ENCODE measurements at regions not wholly inside any gene's neighbourhood (a gene's known extent, or its start where the extent isn't known, plus 50 kb on each side); places are given as distances from the start of the nearest gene placed in this dataset.
"Not testable (repeated sequence)": the region's sequence is repeated elsewhere in the genome, so short reads cannot be mapped to it uniquely, and the experiment has no call there.

DNA sequence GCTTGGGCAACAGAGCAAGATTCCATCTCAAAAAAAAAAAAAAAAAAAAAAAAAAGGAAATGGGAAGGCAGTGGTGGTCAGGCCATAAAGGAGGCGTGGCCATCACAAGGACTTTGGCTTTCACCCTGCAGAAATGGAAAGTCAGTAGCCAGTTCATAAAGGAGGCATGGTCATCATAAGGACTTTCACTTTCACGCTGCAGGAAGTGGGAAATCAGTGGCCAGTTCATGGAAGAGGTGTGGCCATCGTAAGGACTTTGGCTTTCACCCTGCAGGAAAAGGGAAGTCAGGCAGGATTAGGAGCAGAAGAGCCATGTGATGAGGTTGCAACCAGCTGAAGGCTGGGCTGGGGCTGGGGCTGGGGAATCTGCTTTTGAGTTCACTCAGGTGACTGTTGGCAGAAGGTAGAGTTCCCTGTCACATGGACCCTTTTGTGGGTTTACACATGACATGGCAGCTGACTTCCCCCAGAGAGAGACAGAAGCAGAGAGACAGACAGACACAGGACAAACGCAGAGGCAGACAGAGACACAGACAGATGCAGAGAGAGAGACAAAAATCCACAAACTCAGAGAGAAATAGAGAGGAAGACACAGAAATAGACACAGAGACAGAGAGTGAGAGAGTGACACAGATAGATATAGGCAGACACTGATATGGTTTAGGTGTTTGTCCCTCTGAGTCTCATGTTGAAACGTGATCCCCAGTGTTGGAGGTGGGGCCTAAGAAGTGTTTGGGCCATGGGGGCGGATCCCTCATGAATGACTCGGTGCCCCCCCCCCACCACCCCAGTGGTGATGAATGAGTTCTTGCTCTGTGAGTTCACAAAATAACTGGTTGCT, 263.9 kb upstream of the KAZN start:
- DNase-seq (ENCODE audit: low read depth in 1 of 2, low spot score in 1 of 2), result no peak

DNA sequence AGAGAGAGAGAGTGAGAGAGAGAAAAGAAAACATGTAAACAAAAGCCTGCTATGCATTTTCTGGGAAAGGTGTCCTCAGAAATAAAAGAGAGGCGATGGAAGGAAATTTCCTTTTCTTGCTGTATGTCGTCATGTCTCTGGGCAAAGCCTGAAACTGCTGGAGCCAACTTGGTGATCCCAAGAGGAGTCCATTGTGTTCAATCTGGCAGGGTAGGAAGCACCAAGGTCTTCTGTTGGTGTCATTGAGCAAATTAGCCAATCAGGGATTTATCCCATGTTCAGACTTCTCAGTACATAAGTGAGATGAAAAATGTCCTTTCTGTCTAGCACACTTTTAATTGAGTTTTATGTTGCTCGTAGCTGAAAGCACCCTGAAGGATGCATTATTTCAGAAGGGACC, 260.0 kb upstream of the KAZN start:
- DNase-seq (ENCODE audit: low read depth in 1 of 2, low spot score in 1 of 2), result no peak

DNA sequence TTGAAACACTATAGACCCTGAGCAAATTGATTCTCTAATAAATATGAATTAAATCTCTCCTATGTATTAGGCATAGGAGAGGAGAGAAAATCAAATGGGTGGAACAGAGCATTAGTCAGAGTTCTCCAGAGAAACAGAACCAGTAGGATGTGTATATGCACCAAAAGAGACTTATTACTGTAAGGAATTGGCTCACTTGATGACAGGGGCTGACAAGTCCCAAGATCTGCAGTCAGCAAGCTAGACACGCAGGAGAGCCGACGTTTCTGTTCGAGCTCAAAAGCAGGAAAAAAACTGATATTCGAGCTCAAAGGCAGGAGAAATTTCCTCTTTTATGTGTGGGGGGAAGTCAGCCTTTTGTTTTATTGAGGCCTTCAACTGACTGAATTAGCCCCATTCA, 259.2 kb upstream of the KAZN start:
- DNase-seq (ENCODE audit: low read depth in 1 of 2, low spot score in 1 of 2), result no peak

DNA sequence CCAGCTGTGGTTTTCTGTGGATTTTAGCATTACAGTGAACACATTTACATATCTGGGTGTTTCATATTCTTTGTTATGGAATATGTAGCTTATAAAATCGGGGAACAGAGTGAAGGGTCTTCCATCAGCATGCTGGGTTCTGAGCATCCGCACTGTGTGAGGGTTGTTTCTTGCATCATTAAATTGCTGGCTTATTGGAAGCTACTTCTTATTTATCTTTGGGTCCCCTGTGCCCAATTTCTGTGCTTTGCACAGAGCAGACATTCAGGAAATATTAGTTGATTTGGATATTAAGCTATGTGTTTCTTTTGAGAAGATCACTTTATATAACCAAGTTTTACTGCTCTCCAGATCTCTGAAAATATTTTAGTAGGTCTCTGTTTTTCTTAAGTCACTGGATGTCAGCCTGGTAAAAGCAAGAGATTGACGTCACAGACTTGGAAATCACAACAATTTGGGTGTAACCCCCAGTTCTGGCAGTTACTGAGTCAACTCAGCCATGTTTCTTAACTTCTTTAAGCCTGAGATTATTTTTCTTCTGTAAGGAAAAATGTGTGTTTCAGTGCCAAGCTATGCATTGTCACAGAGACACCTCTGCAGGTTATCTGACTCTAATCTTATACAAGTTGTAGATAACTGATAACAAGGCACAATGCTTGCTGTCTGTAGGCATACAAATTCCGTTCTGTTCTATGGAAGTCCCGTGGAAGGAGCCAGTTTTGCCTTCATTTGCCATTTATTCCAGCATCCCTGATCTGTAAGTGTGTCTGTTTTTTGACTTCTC, 258.3 kb upstream of the KAZN start:
- no peak for DNase-seq (ENCODE audit: low read depth in 1 of 2, low spot score in 1 of 2)

DNA sequence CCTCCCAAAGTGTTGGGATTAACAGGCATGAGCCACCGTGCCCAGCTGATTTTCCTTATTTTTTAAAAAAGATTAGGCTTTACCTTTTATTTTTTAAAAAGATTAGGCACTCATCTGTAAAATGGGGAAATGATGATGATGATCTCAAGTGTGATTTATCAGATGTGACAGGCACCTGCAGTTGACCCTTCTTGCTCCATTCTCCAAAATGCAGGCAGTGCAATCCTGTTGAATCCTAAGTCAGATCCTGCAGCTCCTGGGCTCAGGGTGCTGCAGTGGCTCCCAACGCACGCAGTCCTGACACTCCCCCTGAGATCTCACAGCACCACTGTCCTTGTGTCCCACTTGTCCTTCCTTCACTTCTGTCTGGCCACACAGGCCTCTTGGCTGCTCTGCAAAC, 257.3 kb upstream of the KAZN start:
- no peak for DNase-seq (ENCODE audit: low read depth in 1 of 2, low spot score in 1 of 2)

DNA sequence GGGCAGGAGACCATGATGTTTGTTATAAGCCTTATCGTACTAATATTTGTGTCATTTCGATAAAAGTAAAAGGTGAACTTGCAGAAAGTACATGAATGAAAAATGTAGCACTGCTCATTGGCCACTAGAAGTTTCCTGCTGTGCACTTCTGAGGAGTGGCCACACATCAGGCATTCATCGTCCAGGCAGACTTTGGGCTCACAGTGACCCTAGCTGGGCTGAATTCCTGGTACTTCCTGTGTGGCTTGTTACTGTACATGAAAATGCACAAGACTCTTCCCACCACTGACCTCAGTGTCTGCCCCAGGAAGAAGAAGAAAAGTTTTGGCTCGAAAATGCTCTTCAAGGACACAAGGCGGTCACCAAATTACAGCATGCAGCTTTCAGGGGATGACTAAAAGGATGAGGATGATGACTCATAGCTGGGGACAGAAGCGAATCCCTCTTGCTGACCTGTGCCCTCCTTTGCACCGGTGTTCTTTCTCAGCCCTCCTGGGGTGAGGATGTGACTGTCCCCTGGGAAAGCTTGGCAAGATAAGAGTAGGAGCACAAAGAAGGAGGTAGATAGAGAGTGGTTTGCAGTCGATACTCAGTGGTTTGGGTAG, 252.4 kb upstream of the KAZN start:
- no peak for DNase-seq (ENCODE audit: low read depth in 1 of 2, low spot score in 1 of 2)

DNA sequence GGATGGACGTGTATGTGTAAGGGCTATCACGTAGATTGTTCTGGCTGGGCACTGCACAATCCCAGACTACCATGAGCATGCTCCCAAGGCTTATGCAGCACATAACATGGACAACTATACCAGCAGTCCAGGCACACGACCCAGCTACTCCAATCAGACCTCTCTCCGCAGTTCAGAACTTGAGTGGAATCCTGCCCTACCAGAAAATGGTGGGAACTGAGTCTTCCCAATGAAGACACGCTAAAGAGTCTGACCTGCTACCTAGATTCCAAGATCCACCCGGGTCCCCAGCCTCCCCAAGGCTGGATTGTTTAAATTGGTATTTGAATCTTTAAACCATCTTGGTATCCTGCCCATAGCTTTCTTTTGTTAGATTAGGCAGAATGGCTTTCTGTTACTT, 251.3 kb upstream of the KAZN start:
- no peak for DNase-seq (ENCODE audit: low read depth in 1 of 2, low spot score in 1 of 2)

DNA sequence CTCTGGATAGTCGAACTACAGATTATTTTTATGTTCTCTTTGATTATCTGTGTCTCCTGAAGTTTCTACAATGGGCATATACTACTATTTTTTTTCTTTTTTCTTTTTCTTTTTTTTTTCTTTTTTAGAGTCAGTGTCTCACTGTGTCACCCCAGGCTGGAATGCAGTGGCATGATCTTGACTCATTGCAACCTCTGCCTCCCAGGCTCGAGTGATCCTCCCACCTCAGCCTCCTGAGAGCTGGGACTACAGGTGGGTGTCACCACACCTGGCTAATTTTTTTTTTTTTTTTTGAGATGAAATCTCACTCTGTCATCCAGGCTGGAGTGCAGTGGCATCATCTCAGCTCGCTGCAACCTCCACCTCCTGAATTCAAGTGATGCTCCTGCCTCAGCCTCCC, 250.7 kb upstream of the KAZN start:
- DNase-seq (ENCODE audit: low read depth in 1 of 2, low spot score in 1 of 2), result no peak

DNA sequence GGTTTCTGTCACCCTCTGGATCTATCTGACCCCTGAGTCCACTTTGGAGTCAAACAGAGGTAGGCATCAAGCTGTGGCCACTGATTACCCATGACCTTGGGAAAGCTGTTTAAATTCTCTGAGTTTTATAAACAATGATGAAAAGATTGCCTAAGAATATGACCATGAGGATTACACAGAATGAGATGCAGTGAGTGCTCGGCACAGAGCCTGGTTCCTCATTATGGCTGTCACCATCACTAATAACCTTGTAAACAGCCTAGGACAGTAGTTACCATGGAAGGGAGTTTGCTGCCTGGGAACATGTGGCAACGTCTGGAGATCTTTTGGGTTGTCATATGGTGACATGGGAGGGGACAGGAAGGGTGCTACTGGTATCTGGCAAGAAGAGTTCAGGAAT, 248.3 kb upstream of the KAZN start:
- no peak for DNase-seq (ENCODE audit: low read depth in 1 of 2, low spot score in 1 of 2)

DNA sequence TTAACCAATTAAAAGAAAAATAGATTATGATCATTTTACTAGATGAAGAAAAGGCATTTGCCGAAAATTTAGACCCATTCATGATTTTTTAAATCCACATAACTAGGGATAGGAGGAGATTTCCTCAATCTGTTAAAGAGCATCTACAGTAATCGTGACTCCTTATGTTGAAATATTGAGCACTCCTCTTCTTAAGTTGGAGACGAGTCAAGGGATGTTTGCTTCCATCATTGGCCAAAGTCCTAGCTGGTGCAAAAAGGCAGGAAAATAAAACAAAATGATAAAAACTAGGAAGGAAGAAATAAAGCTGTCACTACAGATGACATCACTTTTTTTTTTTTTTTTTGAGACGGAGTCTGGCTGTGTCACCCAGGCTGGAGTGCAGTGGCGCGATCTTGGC, 245.6 kb upstream of the KAZN start:
- DNase-seq (ENCODE audit: low read depth in 1 of 2, low spot score in 1 of 2), result no peak

DNA sequence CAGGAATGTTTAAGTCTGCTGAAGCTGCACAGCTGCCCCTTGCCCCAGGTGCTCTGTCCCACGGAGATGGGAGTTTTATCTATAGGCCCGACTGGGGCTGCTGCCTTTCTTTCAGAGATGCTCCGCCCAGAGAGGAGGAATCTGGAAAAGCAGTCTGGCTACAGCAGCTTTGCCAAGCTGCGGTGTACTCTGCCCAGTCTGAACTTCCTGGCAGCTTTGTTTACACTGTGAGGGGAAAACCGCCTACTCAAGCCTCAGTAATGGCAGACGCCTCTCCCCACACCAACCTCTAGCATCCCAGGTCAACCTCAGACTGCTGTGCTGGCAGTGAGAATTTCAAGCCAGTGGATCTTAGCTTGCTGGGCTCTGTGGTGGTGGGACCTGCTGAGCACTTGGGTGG, 237.5 kb upstream of the KAZN start:
- not testable (repeated sequence) for DNase-seq (ENCODE audit: low read depth in 1 of 2, low spot score in 1 of 2)

DNA sequence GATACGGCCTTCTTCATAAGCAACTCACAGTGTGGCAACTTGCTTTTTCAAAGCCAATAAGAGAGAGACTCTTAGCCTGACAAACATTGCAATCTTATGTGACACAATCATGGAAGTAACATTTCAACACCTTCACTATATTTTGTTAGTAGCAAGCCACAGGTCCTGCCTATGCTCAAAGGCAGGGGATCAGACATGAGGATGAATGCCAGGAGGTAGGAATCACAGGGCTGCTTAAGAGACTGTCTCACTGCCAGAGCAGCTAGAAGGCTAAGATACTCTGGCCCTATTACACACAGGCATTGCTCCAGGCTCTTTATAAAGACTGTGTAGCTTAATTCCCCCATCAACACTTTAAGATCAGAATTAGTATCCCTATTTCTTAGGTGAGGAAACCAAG, 236.2 kb upstream of the KAZN start:
- no peak for DNase-seq (ENCODE audit: low read depth in 1 of 2, low spot score in 1 of 2)

DNA sequence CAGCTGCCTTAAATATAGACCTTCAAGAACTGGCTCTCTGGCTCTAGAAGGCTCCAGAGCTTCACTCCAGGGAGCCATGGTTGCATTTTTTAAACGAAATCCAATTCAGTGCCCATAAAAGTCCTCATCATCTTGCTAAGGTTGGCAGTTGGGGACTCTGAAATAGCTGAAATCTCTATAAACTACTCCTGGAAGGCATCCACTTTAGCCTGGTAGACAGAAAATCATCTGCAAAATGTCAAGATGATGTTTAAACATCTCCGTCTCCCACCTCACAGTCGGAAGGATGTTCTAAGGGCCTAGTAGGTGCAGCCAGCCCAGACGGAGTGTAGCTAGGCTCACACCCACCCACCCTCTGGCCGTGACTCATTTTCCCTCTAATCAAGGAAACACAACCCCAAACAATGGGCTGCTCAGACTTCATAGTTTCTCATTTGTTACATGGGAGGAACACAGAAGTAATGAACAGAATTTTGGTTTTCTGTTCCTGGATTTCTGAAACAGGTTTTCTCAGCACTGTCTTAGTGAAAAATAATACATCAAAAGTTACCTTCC, 235.4 kb upstream of the KAZN start:
- DNase-seq (ENCODE audit: low read depth in 1 of 2, low spot score in 1 of 2), result no peak

DNA sequence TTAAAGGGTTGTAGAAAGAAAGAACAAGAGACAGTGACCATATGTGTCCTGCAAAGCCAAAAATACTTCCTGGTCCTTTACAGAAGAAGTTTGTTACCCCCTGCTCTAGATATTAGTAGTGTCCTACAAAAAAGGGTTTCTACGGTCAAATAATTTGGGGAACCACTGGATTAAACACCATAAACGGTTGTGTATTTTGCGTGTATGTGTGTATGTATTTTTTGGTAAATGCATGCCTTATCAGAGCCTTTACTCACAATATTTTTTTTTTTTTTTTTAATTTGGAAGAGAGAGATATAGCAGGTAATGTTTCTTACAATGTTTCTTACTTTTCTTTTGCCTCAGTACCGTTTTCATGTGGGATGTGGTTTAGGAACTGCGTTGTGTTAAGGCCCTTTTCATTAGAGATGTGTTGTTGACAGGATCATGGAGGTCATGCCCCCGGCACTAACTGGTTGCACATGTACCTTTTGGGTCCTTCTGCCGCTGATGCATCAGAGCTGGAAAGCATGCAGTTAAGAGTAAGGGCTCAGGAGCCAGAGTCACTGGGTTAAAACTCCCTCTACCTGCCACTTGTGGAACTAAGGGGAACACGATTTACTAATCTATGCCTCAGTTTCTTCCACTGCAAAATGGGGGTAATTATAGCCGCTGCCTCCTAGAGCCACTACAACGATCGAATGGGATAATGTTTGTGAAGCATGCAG, 234.6 kb upstream of the KAZN start:
- no peak for DNase-seq (ENCODE audit: low read depth in 1 of 2, low spot score in 1 of 2)

DNA sequence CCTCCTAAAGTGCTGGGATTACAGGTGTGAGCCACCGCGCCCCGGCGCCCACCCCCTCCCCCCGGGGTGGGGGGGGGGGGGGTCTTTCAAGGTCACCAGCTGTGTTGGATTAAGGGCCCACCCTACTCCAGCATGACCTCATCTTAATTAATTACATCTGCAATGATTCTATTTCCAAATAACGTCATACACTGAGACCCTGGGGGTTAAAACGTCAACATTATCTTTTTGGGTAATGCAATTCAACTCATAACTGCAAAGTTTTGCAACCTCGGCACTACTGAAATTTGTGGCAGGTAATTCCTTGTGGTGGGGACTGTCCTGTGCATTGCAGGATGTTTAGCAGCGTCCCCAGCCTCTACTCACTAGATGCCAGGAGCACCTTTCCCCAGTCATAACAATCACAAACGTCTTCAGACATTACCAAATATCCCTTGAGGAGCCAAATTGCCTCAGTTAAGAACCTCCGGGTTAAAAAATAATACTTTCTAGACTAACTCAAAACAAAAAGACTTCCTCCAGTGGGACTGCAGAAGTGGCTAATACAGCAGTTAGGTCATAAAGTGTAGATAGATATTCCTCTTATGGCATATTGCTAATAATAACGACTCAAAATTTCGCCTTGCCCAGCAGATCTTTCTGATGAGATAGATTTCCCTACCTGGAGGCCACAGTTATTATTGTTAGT, 233.0 kb upstream of the KAZN start:
- DNase-seq (ENCODE audit: low read depth in 1 of 2, low spot score in 1 of 2), result no peak

DNA sequence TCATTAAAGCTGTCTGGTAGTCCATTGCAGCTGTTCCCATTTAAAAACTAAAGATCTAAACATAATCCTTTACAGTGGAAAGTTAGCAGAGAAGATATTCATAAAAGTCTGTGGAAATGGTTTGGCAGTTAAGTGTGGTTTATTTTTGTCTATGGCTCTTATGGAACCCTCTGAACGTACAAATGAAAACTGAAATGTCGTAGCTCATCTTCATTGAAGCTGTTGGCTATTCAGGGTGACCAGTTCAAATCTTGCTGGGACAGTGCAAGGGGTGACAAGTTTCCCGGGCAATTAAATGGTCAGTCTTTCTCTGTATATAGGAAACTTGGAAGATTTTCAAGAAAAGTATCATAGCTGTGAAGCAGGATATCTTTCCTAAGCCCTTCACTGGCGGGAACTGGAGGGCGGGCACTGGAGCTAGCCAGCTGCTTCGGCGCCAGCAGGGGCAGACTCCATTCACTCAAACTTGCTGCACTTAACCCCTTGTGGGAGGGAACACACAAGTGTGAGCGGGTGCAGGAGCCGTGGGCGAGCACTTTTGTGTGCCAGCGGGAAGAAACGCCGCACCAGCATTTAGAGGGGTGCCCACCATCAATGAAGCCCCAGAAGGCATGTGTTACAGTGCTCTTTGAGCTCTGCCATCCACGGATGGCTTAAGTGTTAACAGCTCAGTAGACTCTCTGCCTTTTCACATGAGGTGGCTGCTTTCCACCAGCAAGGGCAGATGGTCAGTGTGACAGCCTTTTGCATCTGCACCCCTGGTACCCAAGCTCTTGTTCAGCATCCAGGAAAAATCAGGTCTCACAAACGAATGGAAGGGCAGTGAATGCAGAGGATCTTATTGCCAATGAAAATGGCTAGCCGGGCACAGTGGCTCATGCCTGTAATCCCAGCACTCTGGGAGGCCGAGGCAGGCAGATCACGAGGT, 232.1 kb upstream of the KAZN start:
- no peak for DNase-seq (ENCODE audit: low read depth in 1 of 2, low spot score in 1 of 2)

DNA sequence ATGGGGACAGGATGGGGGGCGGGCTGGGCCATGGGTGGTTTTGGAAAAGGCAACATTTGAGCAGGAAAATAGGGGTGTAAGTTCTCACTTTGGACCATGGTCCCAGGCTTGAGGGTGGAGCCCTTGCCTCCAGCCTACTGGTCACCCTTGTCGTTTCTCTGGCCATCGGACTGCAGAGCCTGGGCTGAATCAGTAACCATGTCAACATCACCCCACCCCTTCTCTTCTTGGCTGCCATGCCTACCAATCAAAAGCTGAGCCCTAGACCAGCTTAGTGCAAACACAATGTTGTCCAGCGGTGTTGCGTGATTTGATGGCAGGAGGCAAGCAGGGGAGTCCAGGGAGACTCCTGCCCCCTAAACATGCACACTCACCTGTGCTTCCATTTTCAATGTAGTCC, 231.0 kb upstream of the KAZN start:
- no peak for DNase-seq (ENCODE audit: low read depth in 1 of 2, low spot score in 1 of 2)

DNA sequence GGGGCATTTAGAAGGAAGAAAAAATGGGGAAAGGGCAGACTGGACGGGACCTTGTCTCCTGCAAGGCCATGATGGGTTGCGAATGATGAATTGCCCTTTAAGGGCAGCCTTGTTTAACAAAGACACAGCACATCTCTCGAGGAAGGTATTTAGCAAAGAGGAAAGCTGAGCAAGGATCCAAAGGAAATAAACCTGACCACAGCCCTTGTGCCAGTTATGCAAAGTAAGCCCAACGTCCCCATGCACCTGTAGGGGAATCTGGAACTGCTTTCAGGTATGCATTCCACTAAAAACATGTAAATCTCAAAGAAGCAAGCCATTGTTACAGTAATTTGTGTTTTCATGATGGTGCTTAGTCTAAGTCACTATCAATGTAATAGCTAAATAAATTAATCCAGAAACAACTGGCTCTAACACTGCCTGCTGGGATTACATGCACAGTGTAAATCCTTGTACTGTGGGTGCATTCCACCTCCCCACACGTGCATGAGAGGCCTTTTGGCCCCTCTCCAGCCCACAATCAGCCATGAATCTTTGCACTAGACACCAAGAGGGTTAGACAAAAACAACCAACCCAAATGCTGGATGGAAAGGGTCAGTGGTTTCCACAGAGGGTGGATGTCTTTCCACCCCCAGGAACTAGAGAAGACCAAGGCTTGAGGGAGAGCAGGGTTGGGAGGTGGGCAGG, 228.8 kb upstream of the KAZN start:
- DNase-seq (ENCODE audit: low read depth in 1 of 2, low spot score in 1 of 2), result no peak
